K562 (cell line): ENCODE measurements at regions not wholly inside any gene's neighbourhood (a gene's known extent, or its start where the extent isn't known, plus 50 kb on each side); places are given as distances from the start of the nearest gene placed in this dataset.
"Not testable (repeated sequence)": the region's sequence is repeated elsewhere in the genome, so short reads cannot be mapped to it uniquely, and the experiment has no call there.

Experiments used
- ATAC-seq: fragments of 200-7000 bp; cut with Tn5 transposase; 3 replicates; pipeline ENCODE4 v1.9.1; 2020; ENCODE audit warnings: moderate library complexity
- BruUV-seq: library from RNA; stranded (reverse); fragments of 400-500 nt; replicated peaks from 2 replicates; lab custom pipeline; 2021; lab: Mats Ljungman, UMichigan
- CTCF ChIA-PET: fragments of 300-600 bp; formaldehyde crosslinking; extraction: SDS; loops from one replicate; lab custom pipeline; 2021; ENCODE audit warnings: low intra/inter-chr PET ratio; lab: Yijun Ruan, JAX
- POLR2A ChIA-PET: fragments of 300-600, 350-650 bp; sonication (Branson Sonifier 250); formaldehyde crosslinking; extraction: SDS; loops from one replicate; lab custom pipeline; 2021; ENCODE audit warnings: antibody characterized with exemption, inconsistent platforms; lab: Yijun Ruan, JAX
- DNase-seq, 4 experiments: peaks; one replicate each; pipeline versions ENCODE4 v3.0.0 to v3.0.0-alpha.2; 2011 to 2018; ENCODE audit warnings: low spot score in 3 of 4, mixed read lengths in 3 of 4; ENCODE audit errors: extremely low read depth in 1 of 4
- FAIRE-seq: peaks from 2 replicates; lab custom pipeline; 2011; peaks lifted over from hg19 to GRCh38; lab: Jason Lieb, UNC
- H2AFZ ChIP-seq: 2 replicates; pipeline ENCODE4 v1.6.0; 2011; ENCODE audit warnings: low read depth, low read length, control low read depth, inconsistent platforms
- H3K27ac ChIP-seq: fragments of 200-600 bp; 3 replicates; pipeline ENCODE4 v1.8.0; 2011; ENCODE audit warnings: low read depth, mild to moderate bottlenecking, control low read depth, inconsistent platforms, low read length, moderate library complexity, mixed read lengths; ENCODE audit errors: extremely low read depth
- H3K27me3 ChIP-seq, 2 experiments: fragments of 300-600 bp in 1 of 2; 2 replicates in 1 of 2; 3 replicates in 1 of 2; pipeline versions ENCODE4 v1.6.0 to v1.8.0; 2011; ENCODE audit warnings: inconsistent platforms in 2 of 2, low read length in 2 of 2, mild to moderate bottlenecking in 1 of 2, mixed read lengths in 1 of 2, moderate library complexity in 1 of 2; ENCODE audit not compliant: control insufficient read depth in 2 of 2, insufficient read depth in 2 of 2
- H3K36me3 ChIP-seq: fragments of 300-600 bp; 3 replicates; pipeline ENCODE4 v1.8.0; 2011; ENCODE audit warnings: mild to moderate bottlenecking, low read length, inconsistent platforms; ENCODE audit not compliant: control insufficient read depth, insufficient read depth
- H3K4me1 ChIP-seq, 2 experiments: fragments of 200-600 bp in 1 of 2; replicated peaks in 1 of 2; 2 replicates in 1 of 2; 3 replicates in 1 of 2; pipeline versions ENCODE4 v1.5.1 to v1.8.0; 2011; ENCODE audit warnings: inconsistent platforms in 2 of 2, low read length in 2 of 2, mild to moderate bottlenecking in 1 of 2, mixed read lengths in 1 of 2, moderate library complexity in 1 of 2; ENCODE audit not compliant: control insufficient read depth in 2 of 2, insufficient read depth in 2 of 2
- H3K4me2 ChIP-seq: 2 replicates; pipeline ENCODE4 v1.6.1; 2011; ENCODE audit warnings: low read length, control low read depth, inconsistent platforms, mixed read lengths; ENCODE audit not compliant: insufficient read depth
- H3K4me3 ChIP-seq: fragments of 200-600 bp; sonication (generic), shearing (Covaris generic); 2 replicates; pipeline ENCODE4 v1.5.1; 2016; ENCODE audit warnings: control low read depth, inconsistent platforms
- H3K79me2 ChIP-seq: fragments of 200-600 bp; 3 replicates; pipeline ENCODE4 v1.8.0; 2011; ENCODE audit warnings: low read length, inconsistent platforms; ENCODE audit not compliant: control insufficient read depth, insufficient read depth
- H3K9ac ChIP-seq, 2 experiments: 2 replicates each; pipeline versions ENCODE4 v1.6.0 to v1.6.1; 2011; ENCODE audit warnings: low read depth in 2 of 2, low read length in 2 of 2, control low read depth in 1 of 2, inconsistent platforms in 1 of 2, mild to moderate bottlenecking in 1 of 2, mixed read lengths in 1 of 2; ENCODE audit not compliant: insufficient read depth in 1 of 2
- H3K9me1 ChIP-seq: one replicate; pipeline ENCODE4 v1.6.0; 2011; ENCODE audit warnings: inconsistent platforms, mild to moderate bottlenecking, low read length, moderate library complexity; ENCODE audit not compliant: control insufficient read depth, insufficient read depth
- H3K9me3 ChIP-seq: replicated peaks from 2 replicates; pipeline ENCODE4 v1.5.1; 2011; ENCODE audit warnings: low read depth, low read length, inconsistent platforms; ENCODE audit not compliant: control insufficient read depth, insufficient read depth
- H4K20me1 ChIP-seq: replicated peaks from 2 replicates; pipeline ENCODE4 v1.6.1; 2011; ENCODE audit warnings: low read length, inconsistent platforms, mixed read lengths; ENCODE audit not compliant: control insufficient read depth, insufficient read depth
- CBFA2T3 ChIP-seq: fragments of 450-650 bp; IDR thresholded peaks from 2 replicates; pipeline ENCODE4 v1.6.1; 2017
- CXXC5 ChIP-seq: fragments of 250-450 bp; sonication (Bioruptor Pico); IDR thresholded peaks from 2 replicates; pipeline ENCODE4 v1.8.0; 2022; ENCODE audit warnings: inconsistent platforms, mild to moderate bottlenecking, moderate library complexity
- MCM2 ChIP-seq: fragments of 450-650 bp; IDR thresholded peaks from 2 replicates; pipeline ENCODE4 v1.6.1; 2017; ENCODE audit warnings: low read depth, mild to moderate bottlenecking
- MTA3 ChIP-seq: fragments of 450-650 bp; formaldehyde crosslinking; IDR thresholded peaks from 2 replicates; pipeline ENCODE4 v1.6.1; 2017; ENCODE audit warnings: mild to moderate bottlenecking, borderline replicate concordance
- ZBTB9 ChIP-seq: fragments of 450-650 bp; formaldehyde crosslinking; IDR thresholded peaks from 2 replicates; pipeline ENCODE4 v1.4.0; 2020; ENCODE audit warnings: mild to moderate bottlenecking, moderate library complexity
- ZNF274 ChIP-seq: IDR thresholded peaks from 2 replicates; pipeline ENCODE4 v1.6.1; 2011; ENCODE audit warnings: low read depth, mild to moderate bottlenecking, low read length, moderate library complexity, borderline replicate concordance
- ZNF778 ChIP-seq: fragments of 450-650 bp; formaldehyde crosslinking; IDR thresholded peaks from 2 replicates; pipeline ENCODE4 v1.4.0; 2020; ENCODE audit warnings: mild to moderate bottlenecking, moderate library complexity
- whole genome bisulfite sequencing: fragments of 100-300 bp; shearing (Covaris generic); methylation state at CpG from one replicate; pipeline ENCODE4 v1.1.6; 2016; ENCODE audit warnings: low coverage, mixed read lengths; ENCODE audit not compliant: insufficient coverage; ENCODE audit errors: missing lambda C conversion rate; 5-methylcytosine and 5-hydroxymethylcytosine counted together
- in situ Hi-C: fragments of 300-500 bp; cut with MboI; formaldehyde crosslinking; loops from 4 replicates; pipeline ENCODE4 v1.15.0; 2018; ENCODE audit warnings: inconsistent platforms, mixed read lengths
- intact Hi-C: fragments of 100-400 bp; cut with micrococcal nuclease; formaldehyde crosslinking; loops from 2 replicates; pipeline ENCODE4 v1.14.2; 2022

GRCh38 chr6:168913231-168913865 lies 340.3 kb downstream of the THBS2 start:
- FAIRE-seq, H3K36me3 ChIP-seq, H3K9me1 ChIP-seq, H3K4me2 ChIP-seq, in situ Hi-C loops, H4K20me1 ChIP-seq, DNase-seq, H3K4me1 ChIP-seq, intact Hi-C loops, H2AFZ ChIP-seq, H3K79me2 ChIP-seq, BruUV-seq, CTCF ChIA-PET, ATAC-seq, H3K4me3 ChIP-seq, H3K9me3 ChIP-seq, H3K27ac ChIP-seq, H3K9ac ChIP-seq, POLR2A ChIA-PET: not testable (repeated sequence)
- WGBS: 6% methylated on average over 11 of the region's 11 CpGs
- peaks cover 21 to 46% of the 10 kb centered on the region in 2 experiments; a peak in 4 of 5 replicates for H3K27me3 ChIP-seq

DNA sequence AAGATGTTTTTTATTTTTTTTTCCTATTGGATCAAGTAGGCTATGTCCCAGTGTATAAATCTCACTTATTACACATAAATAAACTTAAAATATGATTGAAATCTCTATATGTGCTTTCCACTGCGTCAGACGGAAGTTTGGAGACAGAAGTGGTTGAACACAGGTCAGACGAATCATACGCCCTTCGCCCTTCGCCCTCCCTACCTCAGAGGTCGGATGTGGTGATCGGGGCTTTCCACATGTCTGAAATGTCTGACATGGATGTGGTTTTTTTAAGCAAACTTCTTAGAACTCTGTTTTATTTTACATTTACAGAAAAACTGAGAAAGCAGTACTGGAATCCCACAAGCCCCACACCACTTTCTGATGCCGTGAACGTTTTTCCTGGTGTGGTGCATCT lies 344.4 kb downstream of the THBS2 start:
- H2AFZ ChIP-seq: no peak overlapping the region
- no peaks in the 10 kb centered on the region for H3K9me3 ChIP-seq
- peaks cover 0 to 3% of the 10 kb centered on the region in 2 experiments; a peak in 1 of 5 replicates for H3K4me1 ChIP-seq
- no peaks in the 10 kb centered on the region for H3K79me2 ChIP-seq
- H4K20me1 ChIP-seq: no peaks in the 10 kb centered on the region; the same call in 1 of the 2 replicates
- no peak overlapping the region for H3K4me2 ChIP-seq
- WGBS: 4% methylated on average over 10 of the region's 10 CpGs
- ATAC-seq (no peak), FAIRE-seq (no peak), DNase-seq (no peak)
- no TSS peak for BruUV-seq
- intact Hi-C loops (no loop called here), in situ Hi-C loops (no loop called here)
- H3K9me1 ChIP-seq: no peaks in the 10 kb centered on the region
- no peaks in the 10 kb centered on the region for H3K36me3 ChIP-seq
- POLR2A ChIA-PET: no interaction called here
- no peak overlapping the region for H3K4me3 ChIP-seq
- peaks cover 6 to 20% of the 10 kb centered on the region in 2 experiments; a peak in 4 of 5 replicates for H3K27me3 ChIP-seq
- TF ChIP-seq MTA3 (no peak), ZNF778 (CRISPR knock-in tag) (no peak), ZBTB9 (CRISPR knock-in tag) (no peak), CBFA2T3 (no peak), ZNF274 (no peak), MCM2 (no peak), CXXC5 (CRISPR knock-in tag) (no peak)
- H3K27ac ChIP-seq: no peak overlapping the region
- CTCF ChIA-PET: no interaction called here
- H3K9ac ChIP-seq: no peak overlapping the region
